Stimulated activated CD4-positive, alpha-beta T cell treated with anti-CD3 and anti-CD28 coated beads, Interleukin-1b, Interleukin-23, amount 100 ng/mL, for 4 hours (primary cell): ENCODE measurements at regions not wholly inside any gene's neighbourhood (a gene's known extent, or its start where the extent isn't known, plus 50 kb on each side); places are given as distances from the start of the nearest gene placed in this dataset.

Experiments
- DNase-seq, 2 donors: peaks; one replicate each; pipeline ENCODE4 v3.0.0-alpha.2; 2020; ENCODE audit warnings: low read depth in 2 of 2

DNA sequence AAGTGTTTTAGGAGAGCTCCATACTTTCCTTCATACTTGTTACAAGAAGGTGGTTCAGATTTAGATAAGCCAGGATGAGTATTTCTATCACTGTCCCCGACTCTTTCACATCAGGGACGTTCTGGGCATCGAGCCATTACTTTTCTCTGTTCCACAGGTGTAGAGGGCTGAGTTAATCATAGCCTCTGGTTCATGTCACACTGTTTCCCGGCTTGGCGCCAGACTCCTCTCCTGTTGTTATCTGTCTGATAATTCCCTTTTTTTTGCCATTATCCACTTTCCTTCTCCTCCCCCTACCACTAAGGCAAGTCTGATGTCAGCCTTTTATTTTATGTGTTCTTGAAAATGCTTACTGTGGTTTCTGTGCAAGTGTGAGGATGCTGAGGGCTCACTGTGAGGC is 593.4 kb downstream of the UTRN start:
- no peak for DNase-seq

- no peak for DNase-seq
These were observed 594.3 kb downstream of the UTRN start for GRCh38 chr6:144879436-144879835.

DNA sequence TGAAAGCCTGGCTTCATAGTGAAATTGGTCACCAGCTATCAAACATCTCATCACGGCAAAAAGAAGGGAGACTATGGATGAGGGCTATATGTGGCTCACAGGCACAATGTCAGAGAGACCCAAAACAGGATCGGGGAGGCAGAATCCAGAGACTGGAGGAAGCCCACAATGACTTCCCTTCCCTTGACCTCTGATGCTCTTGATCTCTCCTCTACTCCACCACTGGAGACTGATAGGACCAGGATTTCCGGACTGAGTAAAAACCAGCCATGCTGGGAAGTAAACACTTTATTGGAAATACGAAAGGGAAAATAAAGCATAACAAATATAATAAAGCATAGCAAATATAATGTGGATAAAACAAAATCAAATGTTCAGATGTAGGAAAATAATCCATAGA is 597.3 kb downstream of the UTRN start:
- no peak for DNase-seq

- no peak for DNase-seq
These were observed 598.8 kb downstream of the UTRN start for GRCh38 chr6:144883915-144884314.

GRCh38 chr6:144885817-144886216 is 600.7 kb downstream of the UTRN start:
- no peak for DNase-seq

- no peak for DNase-seq
These were observed 601.5 kb downstream of the UTRN start for GRCh38 chr6:144886682-144887081.

GRCh38 chr6:144888621-144889020 is 603.5 kb downstream of the UTRN start:
- DNase-seq: no peak

GRCh38 chr6:144893680-144894151 is 608.6 kb downstream of the UTRN start:
- no peak for DNase-seq

DNA sequence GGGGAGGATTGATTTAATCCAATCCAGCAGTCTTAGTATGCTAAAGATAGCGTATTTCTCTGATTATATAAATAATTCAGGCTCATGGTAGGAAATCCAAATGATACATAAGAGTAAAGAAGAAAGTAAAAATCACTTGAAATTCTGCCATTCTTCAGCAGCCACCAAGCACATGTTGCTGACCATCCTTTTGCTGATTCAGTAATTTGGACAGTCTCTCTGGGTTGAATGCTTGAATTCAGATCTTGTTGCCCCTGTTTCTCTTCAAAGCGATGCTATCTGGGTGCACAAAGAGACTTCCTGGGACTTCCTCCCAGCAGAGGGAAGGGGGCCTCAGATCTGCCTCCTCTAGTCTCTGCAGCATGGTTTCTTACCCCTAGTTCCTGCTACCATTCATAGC is 609.1 kb downstream of the UTRN start:
- no peak for DNase-seq

DNA sequence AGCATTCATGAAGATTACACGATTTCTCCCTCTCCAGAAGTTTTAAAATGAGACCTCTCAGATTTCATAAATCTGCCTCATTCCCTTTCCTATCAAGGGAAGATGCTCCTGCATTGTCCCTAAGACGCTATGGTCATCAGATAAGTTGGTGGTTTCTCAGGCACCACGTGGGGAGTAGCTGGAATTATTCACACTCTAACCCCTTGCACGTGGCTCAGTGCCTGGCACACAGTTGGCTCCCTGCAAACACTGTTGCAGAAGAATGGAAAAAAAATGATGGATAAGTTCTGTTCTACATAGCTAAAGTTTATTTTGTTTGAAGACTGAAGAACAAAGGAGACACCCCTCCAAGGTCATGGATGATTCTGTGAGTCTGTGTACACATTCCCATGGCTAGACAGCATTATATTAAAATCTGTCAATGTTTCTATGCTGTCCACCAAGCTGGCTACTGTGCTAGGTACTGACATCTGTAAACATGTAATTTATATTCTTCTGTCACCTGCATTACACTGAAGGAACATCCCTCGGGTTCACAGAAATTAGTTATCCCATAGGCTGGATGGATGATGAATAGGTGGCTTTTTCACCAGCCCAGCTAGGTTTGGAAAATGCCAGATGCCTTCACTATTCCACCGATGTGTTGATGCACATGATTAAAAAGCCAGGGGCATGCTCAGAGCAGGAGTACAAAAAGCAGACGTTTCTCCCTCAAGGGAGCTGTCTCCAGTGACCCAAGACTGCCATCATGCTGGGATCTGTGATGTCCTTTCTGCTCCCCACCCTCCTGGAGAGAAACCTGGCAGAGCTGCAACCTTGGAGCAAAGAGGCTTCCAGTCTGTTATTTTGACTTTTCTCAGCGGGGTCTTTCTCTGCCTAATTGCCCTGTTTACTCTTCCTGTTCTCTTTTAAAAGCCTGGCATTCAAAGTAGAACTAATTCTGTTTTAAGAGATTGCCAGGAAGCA is 610.5 kb downstream of the UTRN start:
- no peak for DNase-seq

GRCh38 chr6:144896289-144896688 is 611.2 kb downstream of the UTRN start:
- no peak for DNase-seq

GRCh38 chr6:144896871-144897270 is 611.7 kb downstream of the UTRN start:
- DNase-seq: no peak

DNA sequence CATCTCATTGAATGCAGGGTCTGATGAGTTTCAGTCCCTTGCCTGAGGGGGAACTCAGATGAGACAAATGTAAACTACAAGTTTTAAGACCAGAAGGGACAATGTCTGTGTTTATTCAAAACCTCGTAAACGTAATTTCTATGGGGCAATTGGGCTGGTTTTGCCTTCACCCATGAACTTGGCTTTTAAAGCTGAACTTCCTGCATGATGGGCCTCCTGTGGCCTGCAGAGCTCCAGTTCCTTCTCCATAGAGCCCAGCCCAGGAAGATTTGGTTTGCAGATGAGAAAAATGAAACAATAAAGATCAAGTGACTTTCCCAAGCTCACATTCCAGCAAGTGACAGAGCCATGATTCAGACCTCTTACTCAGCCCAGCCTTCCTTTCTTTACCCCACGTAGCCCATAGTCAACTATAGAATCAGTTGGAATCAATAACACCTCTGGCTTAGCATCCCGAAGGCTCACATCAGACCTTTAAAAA is 612.3 kb downstream of the UTRN start:
- DNase-seq: no peak

GRCh38 chr6:144898052-144898689 is 613.0 kb downstream of the UTRN start:
- DNase-seq: no peak

DNA sequence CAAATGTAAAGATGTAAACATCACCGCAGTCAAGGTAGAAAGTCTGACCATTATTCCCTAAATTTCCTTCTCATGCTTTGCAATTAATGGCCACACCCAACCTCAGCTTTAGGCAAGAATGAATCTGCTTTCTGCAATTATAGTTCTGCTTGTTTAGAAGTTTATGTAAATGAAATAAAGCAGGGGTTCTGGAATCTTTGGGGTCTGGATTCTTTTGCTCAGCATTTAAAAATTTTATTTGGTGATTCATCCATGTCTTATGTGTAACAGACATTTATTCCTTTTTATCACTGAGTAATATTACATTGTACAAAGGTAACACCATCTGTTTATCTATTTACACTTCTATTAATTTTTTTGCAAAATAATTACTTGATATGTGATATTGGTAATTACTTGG is 613.6 kb downstream of the UTRN start:
- no peak for DNase-seq

DNA sequence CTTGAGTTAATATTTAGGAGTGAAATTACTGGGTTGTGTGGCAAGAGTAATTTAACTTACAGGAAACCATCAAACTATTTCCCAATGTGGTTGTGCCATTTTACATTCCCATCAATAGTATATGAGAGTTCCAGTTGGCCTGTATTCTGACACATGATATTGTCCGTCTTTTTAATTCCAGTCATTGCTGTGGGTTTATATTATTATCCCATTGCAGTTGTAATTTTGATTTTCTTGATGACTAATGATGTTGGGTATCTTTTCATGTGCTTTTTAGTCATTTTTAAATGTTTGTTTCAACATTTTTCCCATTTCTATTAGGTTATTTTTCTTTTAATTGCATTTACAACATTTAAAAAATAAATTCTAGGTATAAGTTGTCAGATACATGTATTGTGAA is 614.0 kb downstream of the UTRN start:
- DNase-seq: no peak

DNA sequence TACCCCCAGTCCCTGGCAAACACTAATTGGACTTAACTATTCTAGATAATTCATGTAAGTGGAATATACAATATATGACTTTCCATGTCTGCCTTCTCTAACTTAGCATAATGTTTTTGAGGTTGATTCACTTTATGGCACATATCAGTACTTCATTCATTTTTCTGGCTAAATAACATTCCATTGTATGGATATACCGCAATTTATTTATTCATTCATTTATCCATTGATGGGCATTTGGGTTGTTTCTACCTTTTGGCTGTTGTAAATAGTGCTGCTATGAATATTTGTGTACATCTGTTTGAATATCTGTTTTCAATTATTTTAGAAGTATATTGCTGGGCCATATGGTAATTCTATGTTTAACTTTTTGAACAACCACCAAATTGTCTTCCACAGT is 616.3 kb downstream of the UTRN start:
- no peak for DNase-seq

DNA sequence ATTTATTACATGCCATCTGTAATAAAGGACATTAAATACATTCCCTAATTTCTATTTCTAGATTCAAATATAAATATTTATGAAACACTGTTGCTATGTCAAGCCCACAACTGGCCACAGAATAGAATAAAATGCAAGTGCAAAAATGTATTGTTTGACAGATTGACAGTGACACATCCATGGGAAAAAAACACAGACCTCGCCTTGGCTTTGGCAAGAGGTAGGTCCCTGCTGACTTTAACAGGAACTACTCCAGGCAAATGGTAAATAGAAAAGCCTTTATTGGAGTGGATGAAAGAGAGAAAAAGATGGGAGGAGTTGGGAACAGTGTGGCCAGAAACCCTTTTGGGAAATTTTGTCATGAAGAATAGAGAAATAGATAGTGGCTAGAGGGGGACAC is 622.9 kb downstream of the UTRN start:
- DNase-seq: no peak

DNA sequence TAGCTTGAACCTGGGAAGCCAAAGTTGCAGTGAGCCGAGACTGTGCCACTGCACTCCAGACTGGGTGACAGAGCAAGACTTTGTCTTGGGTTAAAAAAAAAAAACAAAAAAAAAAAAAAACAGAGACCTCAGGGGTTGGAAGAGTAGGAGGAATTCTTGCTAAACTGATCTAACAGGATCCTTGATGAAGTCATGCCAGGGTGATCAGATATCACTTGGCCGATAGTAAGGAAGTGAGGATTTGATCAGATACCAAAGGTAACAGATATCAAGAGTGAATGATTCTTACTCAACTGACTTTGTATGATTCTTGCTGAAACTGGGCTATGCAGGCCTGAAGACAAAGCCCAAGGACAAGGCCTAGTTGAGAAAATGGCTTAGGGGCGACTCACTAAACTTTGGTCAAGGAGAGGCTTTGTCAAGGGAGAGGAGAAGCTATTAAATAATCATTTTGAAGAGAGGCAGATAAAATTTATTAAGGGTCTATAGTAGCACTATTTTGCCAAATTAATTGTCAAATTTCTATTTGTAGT is 624.7 kb downstream of the UTRN start:
- DNase-seq: no peak

DNA sequence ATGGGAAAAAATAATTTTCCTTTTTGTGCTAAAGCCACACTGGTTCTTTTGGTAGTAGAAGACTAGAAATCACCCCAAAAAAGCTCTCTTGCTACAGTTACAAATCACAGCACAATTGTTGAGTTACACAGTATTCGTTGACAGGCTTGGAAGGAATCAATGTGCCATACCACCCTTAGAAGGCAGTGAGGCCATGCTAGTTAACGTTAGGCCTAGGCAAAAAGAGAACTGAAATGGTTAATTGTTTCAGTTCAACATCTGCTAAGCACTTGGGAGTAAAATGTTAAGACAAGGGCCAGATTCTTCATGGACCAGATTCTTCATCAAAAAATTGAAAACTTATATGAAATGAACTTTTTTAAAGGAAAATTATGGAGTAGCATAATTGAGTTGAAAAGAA is 626.2 kb downstream of the UTRN start:
- DNase-seq: no peak

DNA sequence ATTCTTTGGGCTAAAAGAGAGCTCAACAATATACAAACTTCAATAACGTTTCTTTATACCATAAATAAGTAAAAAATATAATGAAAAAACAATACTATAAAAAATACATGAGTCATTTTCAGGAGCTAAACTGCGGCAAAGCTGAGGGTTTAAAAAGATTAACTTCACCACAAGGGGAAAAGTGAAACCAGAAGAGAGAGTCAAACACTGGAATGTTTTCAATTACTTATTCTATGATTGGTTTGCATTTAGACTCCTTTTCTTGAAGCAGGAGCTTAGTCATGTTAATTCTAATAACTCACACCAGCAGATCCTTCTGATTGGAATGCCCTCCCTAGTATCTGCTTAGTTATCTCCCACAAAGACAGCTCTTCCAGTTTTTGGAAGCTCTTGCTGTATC is 627.3 kb downstream of the UTRN start:
- no peak for DNase-seq

DNA sequence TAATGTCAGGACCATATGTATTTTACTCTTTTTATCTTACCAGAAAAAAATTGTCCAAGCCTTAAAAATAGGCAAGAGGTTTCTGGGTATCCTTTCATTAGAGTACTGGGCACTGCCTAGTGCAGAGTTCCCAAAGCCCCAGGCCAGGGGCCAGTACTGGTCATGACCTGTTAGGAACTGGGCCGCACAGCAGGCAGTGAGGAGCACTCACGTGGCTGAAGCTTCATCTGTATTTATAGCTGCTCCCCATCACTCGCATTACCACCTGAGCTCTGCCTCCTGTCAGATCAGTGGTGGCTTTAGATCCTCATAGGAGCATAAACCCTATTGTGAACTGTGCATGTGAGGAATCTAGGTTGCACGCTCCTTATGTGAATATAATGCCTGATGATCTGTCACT is 632.9 kb downstream of the UTRN start:
- DNase-seq: no peak

GRCh38 chr6:144919560-144919959 is 634.4 kb downstream of the UTRN start:
- DNase-seq: no peak
